Activated CD8-positive, alpha-beta T cell treated with anti-CD3 and anti-CD28 coated beads for 36 hours (primary cell): ENCODE measurements at regions not wholly inside any gene's neighbourhood (a gene's known extent, or its start where the extent isn't known, plus 50 kb on each side); places are given as distances from the start of the nearest gene placed in this dataset.

Experiments
- ATAC-seq: fragments of 200-7000 bp; cut with Tn5 transposase; one replicate; pipeline ENCODE4 v1.10.0; 2021; ENCODE audit warnings: mild to moderate bottlenecking, moderate library complexity
- CTCF ChIA-PET: fragments of 350-600 bp; sonication (Branson Sonifier 250); formaldehyde crosslinking; loops from one replicate; lab custom pipeline; 2021; ENCODE audit warnings: antibody characterized with exemption; lab: Charles Lee
- POLR2A ChIA-PET: fragments of 350-600 bp; sonication (Branson Sonifier 250); formaldehyde crosslinking; loops from one replicate; lab custom pipeline; 2021; ENCODE audit warnings: antibody characterized with exemption; lab: Charles Lee
- DNase-seq: peaks from one replicate; pipeline ENCODE4 v3.0.0-alpha.2; 2020
- H3K27ac Mint-ChIP-seq: one replicate; pipeline ENCODE4 v1.8.0; 2021; ENCODE audit warnings: mild to moderate bottlenecking, mixed read lengths
- H3K27me3 Mint-ChIP-seq: one replicate; pipeline ENCODE4 v1.8.0; 2021; ENCODE audit warnings: mixed read lengths
- H3K36me3 Mint-ChIP-seq: one replicate; pipeline ENCODE4 v1.8.0; 2021; ENCODE audit warnings: low read depth, mixed read lengths
- H3K4me1 Mint-ChIP-seq: one replicate; pipeline ENCODE4 v1.8.0; 2021; ENCODE audit warnings: low read depth, mixed read lengths
- H3K4me3 Mint-ChIP-seq: one replicate; pipeline ENCODE4 v1.8.0; 2021; ENCODE audit warnings: mild to moderate bottlenecking, moderate library complexity, mixed read lengths
- H3K9me3 Mint-ChIP-seq: one replicate; pipeline ENCODE4 v1.8.0; 2021; ENCODE audit warnings: mixed read lengths
- CTCF ChIP-seq: fragments of 200-600 bp; IDR thresholded peaks from one replicate; pipeline ENCODE4 v1.8.0; 2022; ENCODE audit warnings: antibody characterized with exemption, mild to moderate bottlenecking
- intact Hi-C: fragments of 100-400 bp; cut with micrococcal nuclease; formaldehyde crosslinking; loops from one replicate; pipeline ENCODE4 v1.10.0; 2022

GRCh38 chr5:21094619-21095018 lies 1106.6 kb upstream of the CDH18 start:
- Mint-ChIP-seq H3K4me1 (no peaks in the 10 kb centered on the region), H3K9me3 (peaks cover 9% of the 10 kb centered on the region), H3K27ac (no peak overlapping the region), H3K4me3 (no peak overlapping the region), H3K36me3 (no peaks in the 10 kb centered on the region), H3K27me3 (no peaks in the 10 kb centered on the region)
- TF ChIP-seq CTCF, result no peak
- no peak for ATAC-seq
- intact Hi-C loops, result no loop called here
- no peak for DNase-seq
- CTCF ChIA-PET, result no interaction called here
- POLR2A ChIA-PET, result no interaction called here

- Mint-ChIP-seq H3K9me3 (peaks cover 14% of the 10 kb centered on the region), H3K36me3 (no peaks in the 10 kb centered on the region), H3K4me1 (no peaks in the 10 kb centered on the region), H3K27me3 (no peaks in the 10 kb centered on the region), H3K27ac (no peak overlapping the region), H3K4me3 (no peak overlapping the region)
- ChIA-PET POLR2A (no interaction called here), CTCF (no interaction called here)
- no peak for DNase-seq
- no peak for ATAC-seq
- intact Hi-C loops, result no loop called here
- no peak for TF ChIP-seq CTCF
Measured at GRCh38 chr5:21087766-21088165, 1099.8 kb upstream of the CDH18 start.

- TF ChIP-seq CTCF, result no peak
- intact Hi-C loops, result no loop called here
- Mint-ChIP-seq H3K27ac (no peak overlapping the region), H3K36me3 (no peaks in the 10 kb centered on the region), H3K9me3 (peaks cover 14% of the 10 kb centered on the region), H3K4me1 (no peaks in the 10 kb centered on the region), H3K4me3 (no peak overlapping the region), H3K27me3 (no peaks in the 10 kb centered on the region)
- DNase-seq, result no peak
- ATAC-seq, result no peak
- ChIA-PET POLR2A (no interaction called here), CTCF (no interaction called here)
Measured at GRCh38 chr5:21085791-21086190, 1097.8 kb upstream of the CDH18 start.

GRCh38 chr5:21071986-21072385 lies 1084.0 kb upstream of the CDH18 start:
- Mint-ChIP-seq H3K9me3 (no peaks in the 10 kb centered on the region), H3K27ac (no peak overlapping the region), H3K27me3 (no peaks in the 10 kb centered on the region), H3K36me3 (no peaks in the 10 kb centered on the region), H3K4me3 (no peak overlapping the region), H3K4me1 (no peaks in the 10 kb centered on the region)
- CTCF ChIA-PET, result no interaction called here
- ATAC-seq (no peak), DNase-seq (no peak)
- TF ChIP-seq CTCF, result no peak
- POLR2A ChIA-PET, result no interaction called here
- intact Hi-C loops, result no loop called here

- ATAC-seq (no peak), DNase-seq (no peak)
- H3K4me3 Mint-ChIP-seq, result no peak overlapping the region
- intact Hi-C loops, result no loop called here
- TF ChIP-seq CTCF, result no peak
- no peaks in the 10 kb centered on the region for H3K36me3 Mint-ChIP-seq
- H3K27ac Mint-ChIP-seq, result no peak overlapping the region
- ChIA-PET POLR2A (no interaction called here), CTCF (no interaction called here)
- no peaks in the 10 kb centered on the region for H3K9me3 Mint-ChIP-seq
- H3K4me1 Mint-ChIP-seq, result no peaks in the 10 kb centered on the region
- no peaks in the 10 kb centered on the region for H3K27me3 Mint-ChIP-seq
Measured at GRCh38 chr5:21071421-21071820, 1083.4 kb upstream of the CDH18 start.
